Progenitor cell of endocrine pancreas (in vitro differentiated cells): ENCODE measurements at regions not wholly inside any gene's neighbourhood (a gene's known extent, or its start where the extent isn't known, plus 50 kb on each side); places are given as distances from the start of the nearest gene placed in this dataset.

Experiments used
- DNase-seq: peaks from one replicate; pipeline ENCODE4 v3.0.0; 2021; ENCODE audit warnings: low spot score; ENCODE audit not compliant: unreplicated experiment
- H3K27ac Mint-ChIP-seq: 2 replicates; pipeline ENCODE4 v1.8.0; 2021; ENCODE audit warnings: mild to moderate bottlenecking, moderate library complexity, mixed read lengths
- H3K27me3 Mint-ChIP-seq: 2 replicates; pipeline ENCODE4 v1.8.0; 2021; ENCODE audit warnings: mixed read lengths
- H3K36me3 Mint-ChIP-seq: 2 replicates; pipeline ENCODE4 v1.8.0; 2022; ENCODE audit warnings: mixed read lengths; ENCODE audit not compliant: insufficient read depth
- H3K4me1 Mint-ChIP-seq: 2 replicates; pipeline ENCODE4 v1.8.0; 2021; ENCODE audit warnings: low read depth, mixed read lengths
- H3K4me3 Mint-ChIP-seq: 2 replicates; pipeline ENCODE4 v1.8.0; 2021; ENCODE audit warnings: low read depth, mild to moderate bottlenecking, moderate library complexity, mixed read lengths
- H3K9me3 Mint-ChIP-seq: 2 replicates; pipeline ENCODE4 v1.8.0; 2021; ENCODE audit warnings: low read depth, mixed read lengths
- CTCF ChIP-seq: fragments of 200-600 bp; sonication (generic); IDR thresholded peaks from one replicate; pipeline ENCODE4 v1.5.0; 2021; ENCODE audit warnings: antibody characterized with exemption, mild to moderate bottlenecking; ENCODE audit not compliant: unreplicated experiment

GRCh38 chr10:64134676-64135075 is 613.5 kb downstream of the REEP3 start:
- DNase-seq, result no peak
- H3K36me3 Mint-ChIP-seq, result no peaks in the 10 kb centered on the region
- H3K4me1 Mint-ChIP-seq, result no peaks in the 10 kb centered on the region
- no peaks in the 10 kb centered on the region for H3K9me3 Mint-ChIP-seq
- no peak for TF ChIP-seq CTCF
- no peak overlapping the region for H3K4me3 Mint-ChIP-seq
- no peak overlapping the region for H3K27ac Mint-ChIP-seq
- no peaks in the 10 kb centered on the region for H3K27me3 Mint-ChIP-seq

- no peak overlapping the region for H3K27ac Mint-ChIP-seq
These were observed 621.2 kb downstream of the REEP3 start for GRCh38 chr10:64142395-64142794.

DNA sequence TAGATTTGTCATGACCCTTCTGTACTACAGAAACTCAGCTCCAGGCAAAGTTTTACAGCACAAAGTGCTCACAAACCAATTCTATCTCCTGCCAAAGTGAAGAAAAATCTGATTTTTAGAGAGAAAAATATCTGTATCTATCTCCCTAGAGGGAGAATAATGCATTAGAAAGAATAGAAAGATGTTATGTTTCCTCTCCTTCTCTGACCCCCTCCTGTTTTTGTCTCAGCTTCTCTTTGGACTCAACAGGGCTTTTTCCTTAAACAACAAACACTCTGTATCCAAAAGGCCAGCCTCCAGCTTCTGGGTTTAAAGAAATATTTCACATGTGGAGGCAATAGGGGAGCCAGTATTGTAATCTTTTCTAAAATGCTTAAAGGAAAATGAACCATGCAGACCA is 627.4 kb downstream of the REEP3 start:
- DNase-seq, result no peak
- Mint-ChIP-seq H3K27me3 (no peaks in the 10 kb centered on the region), H3K9me3 (no peaks in the 10 kb centered on the region), H3K36me3 (no peaks in the 10 kb centered on the region), H3K27ac (no peak overlapping the region), H3K4me1 (no peaks in the 10 kb centered on the region), H3K4me3 (no peak overlapping the region)
- TF ChIP-seq CTCF, result no peak

More at GRCh38 chr10:64142395-64142794, 621.2 kb downstream of the REEP3 start:
- no peak for TF ChIP-seq CTCF
- no peak overlapping the region for H3K4me3 Mint-ChIP-seq
- H3K9me3 Mint-ChIP-seq, result no peaks in the 10 kb centered on the region
- no peaks in the 10 kb centered on the region for H3K36me3 Mint-ChIP-seq
- H3K27me3 Mint-ChIP-seq, result no peaks in the 10 kb centered on the region
- no peak for DNase-seq
- H3K4me1 Mint-ChIP-seq, result no peaks in the 10 kb centered on the region

GRCh38 chr10:64156166-64156565 is 635.0 kb downstream of the REEP3 start:
- no peaks in the 10 kb centered on the region for H3K9me3 Mint-ChIP-seq
- no peak for DNase-seq
- H3K4me1 Mint-ChIP-seq, result peaks cover 3% of the 10 kb centered on the region
- H3K27ac Mint-ChIP-seq, result no peak overlapping the region
- H3K4me3 Mint-ChIP-seq, result no peak overlapping the region
- H3K36me3 Mint-ChIP-seq, result no peaks in the 10 kb centered on the region
- no peak for TF ChIP-seq CTCF
- H3K27me3 Mint-ChIP-seq, result no peaks in the 10 kb centered on the region

DNA sequence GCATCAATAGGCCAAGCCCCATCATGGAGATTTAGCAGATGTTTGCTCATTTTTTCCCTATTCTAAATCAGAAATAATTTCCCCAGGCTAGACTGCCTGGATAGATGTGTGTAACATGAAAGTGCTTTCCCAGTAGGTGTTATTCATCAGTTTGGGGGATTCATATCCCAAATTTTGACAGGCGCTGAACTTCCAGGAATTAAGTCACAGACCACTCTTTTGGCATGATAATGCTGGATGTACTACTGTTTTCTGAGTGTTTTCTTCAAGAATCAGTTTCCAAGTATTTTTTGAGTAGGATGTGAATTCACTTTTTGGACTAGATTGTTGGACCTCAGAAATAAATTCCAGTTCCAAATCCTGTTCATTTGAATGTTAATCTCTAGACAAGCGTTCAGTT is 637.4 kb downstream of the REEP3 start:
- no peak for TF ChIP-seq CTCF
- no peak for DNase-seq
- Mint-ChIP-seq H3K9me3 (no peaks in the 10 kb centered on the region), H3K27ac (no peak overlapping the region), H3K36me3 (no peaks in the 10 kb centered on the region), H3K27me3 (no peaks in the 10 kb centered on the region), H3K4me1 (peaks cover 3% of the 10 kb centered on the region), H3K4me3 (no peak overlapping the region)
